ENCODE measurements at regions not wholly inside any gene's neighbourhood (a gene's known extent, or its start where the extent isn't known, plus 50 kb on each side); places are given as distances from the start of the nearest gene placed in this dataset.

GRCh38 chr2:78887446-78887845 is 138.1 kb upstream of the REG3G start:
- DNase-seq (ENCODE audit: low spot score, unreplicated experiment): no peak
- no peaks in the 10 kb centered on the region for H3K27me3 Mint-ChIP-seq
- no peak overlapping the region for H3K27ac Mint-ChIP-seq
- no peak for TF ChIP-seq CTCF (IDR thresholded peaks at IDR 0.05; ENCODE audit: unreplicated experiment)
- no peaks in the 10 kb centered on the region for H3K9me3 Mint-ChIP-seq (ENCODE audit: low read depth)
- H3K4me1 Mint-ChIP-seq (ENCODE audit: low read depth): peaks cover 4% of the 10 kb centered on the region
- H3K36me3 Mint-ChIP-seq (ENCODE audit: insufficient read depth): no peaks in the 10 kb centered on the region
- no peak overlapping the region for H3K4me3 Mint-ChIP-seq (ENCODE audit: low read depth)

GRCh38 chr2:78890935-78891334 is 134.6 kb upstream of the REG3G start:
- Mint-ChIP-seq H3K36me3 (ENCODE audit: insufficient read depth) (no peaks in the 10 kb centered on the region), H3K4me1 (ENCODE audit: low read depth) (peaks cover 4% of the 10 kb centered on the region), H3K4me3 (ENCODE audit: low read depth) (no peak overlapping the region), H3K9me3 (ENCODE audit: low read depth) (no peaks in the 10 kb centered on the region), H3K27ac (no peak overlapping the region), H3K27me3 (no peaks in the 10 kb centered on the region)
- DNase-seq (ENCODE audit: low spot score, unreplicated experiment): no peak
- TF ChIP-seq CTCF (IDR thresholded peaks at IDR 0.05; ENCODE audit: unreplicated experiment): no peak

GRCh38 chr2:78892295-78892694 is 133.2 kb upstream of the REG3G start:
- no peak overlapping the region for H3K27ac Mint-ChIP-seq
- DNase-seq (ENCODE audit: low spot score, unreplicated experiment): no peak
- H3K4me1 Mint-ChIP-seq (ENCODE audit: low read depth): peaks cover 4% of the 10 kb centered on the region
- TF ChIP-seq CTCF (IDR thresholded peaks at IDR 0.05; ENCODE audit: unreplicated experiment): no peak
- H3K4me3 Mint-ChIP-seq (ENCODE audit: low read depth): no peak overlapping the region
- no peaks in the 10 kb centered on the region for H3K27me3 Mint-ChIP-seq
- H3K9me3 Mint-ChIP-seq (ENCODE audit: low read depth): no peaks in the 10 kb centered on the region
- H3K36me3 Mint-ChIP-seq (ENCODE audit: insufficient read depth): no peaks in the 10 kb centered on the region

- Mint-ChIP-seq H3K4me3 (ENCODE audit: low read depth) (no peak overlapping the region), H3K4me1 (ENCODE audit: low read depth) (no peaks in the 10 kb centered on the region), H3K27me3 (no peaks in the 10 kb centered on the region), H3K27ac (no peak overlapping the region), H3K36me3 (ENCODE audit: insufficient read depth) (no peaks in the 10 kb centered on the region), H3K9me3 (ENCODE audit: low read depth) (no peaks in the 10 kb centered on the region)
- no peak for DNase-seq (ENCODE audit: low spot score, unreplicated experiment)
- TF ChIP-seq CTCF (IDR thresholded peaks at IDR 0.05; ENCODE audit: unreplicated experiment): no peak
These were observed 130.5 kb upstream of the REG3G start for GRCh38 chr2:78895022-78895421.

- H3K9me3 Mint-ChIP-seq (ENCODE audit: low read depth): no peaks in the 10 kb centered on the region
- no peak overlapping the region for H3K27ac Mint-ChIP-seq
- no peaks in the 10 kb centered on the region for H3K36me3 Mint-ChIP-seq (ENCODE audit: insufficient read depth)
- H3K4me1 Mint-ChIP-seq (ENCODE audit: low read depth): no peaks in the 10 kb centered on the region
- H3K27me3 Mint-ChIP-seq: no peaks in the 10 kb centered on the region
- DNase-seq (ENCODE audit: low spot score, unreplicated experiment): no peak
- H3K4me3 Mint-ChIP-seq (ENCODE audit: low read depth): no peak overlapping the region
- no peak for TF ChIP-seq CTCF (IDR thresholded peaks at IDR 0.05; ENCODE audit: unreplicated experiment)
These were observed 129.0 kb upstream of the REG3G start for GRCh38 chr2:78896536-78896935.
